ENCODE measurements at regions not wholly inside any gene's neighbourhood (a gene's known extent, or its start where the extent isn't known, plus 50 kb on each side); places are given as distances from the start of the nearest gene placed in this dataset.
"Not testable (repeated sequence)": the region's sequence is repeated elsewhere in the genome, so short reads cannot be mapped to it uniquely, and the experiment has no call there.

- no peak for DNase-seq
These were observed 697.1 kb downstream of the BCL11A start for GRCh38 chr2:59856391-59856790.

GRCh38 chr2:59853032-59853431 lies 700.4 kb downstream of the BCL11A start:
- no peak for DNase-seq

GRCh38 chr2:59851836-59852475 lies 701.5 kb downstream of the BCL11A start:
- no peak for DNase-seq

DNA sequence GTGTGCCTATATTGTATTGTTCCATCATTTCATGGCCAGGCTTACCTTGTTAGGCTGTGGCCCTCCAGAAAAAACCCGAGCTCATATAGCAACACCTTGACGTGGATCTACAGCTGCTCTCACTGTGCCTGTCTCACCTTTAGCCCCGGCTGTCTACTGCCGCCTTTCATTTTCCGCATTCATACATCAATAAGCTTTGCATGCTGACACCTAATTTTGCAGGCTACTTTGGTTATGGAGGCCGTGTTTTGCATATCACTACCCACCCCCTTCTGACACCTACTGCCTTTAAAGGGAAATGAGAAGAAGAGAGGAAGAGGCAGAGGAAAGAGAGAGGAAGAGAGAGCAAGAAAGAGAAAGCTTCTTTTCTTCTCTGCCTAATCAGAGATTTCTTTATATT lies 702.9 kb downstream of the BCL11A start:
- no peak for DNase-seq

DNA sequence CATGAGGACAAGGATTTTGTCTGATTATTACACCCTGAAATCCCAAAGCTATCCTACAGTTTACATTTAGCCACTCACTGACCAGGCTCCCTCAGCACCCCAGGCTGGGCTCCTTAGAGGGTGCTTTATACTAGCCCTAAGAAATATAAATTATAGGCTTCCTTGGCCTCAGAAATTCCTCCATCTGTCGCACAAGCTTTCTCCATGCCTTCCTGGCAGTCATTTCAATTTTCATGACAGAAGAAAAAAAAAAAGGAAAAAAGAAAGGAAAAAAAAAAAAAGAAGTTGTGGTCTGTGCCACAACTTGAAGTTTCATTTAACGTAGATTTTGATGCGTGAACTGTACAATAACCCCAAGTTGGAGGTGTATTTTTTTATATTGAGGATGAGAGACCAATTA lies 719.5 kb downstream of the BCL11A start:
- DNase-seq, result no peak

- DNase-seq, result no peak
These were observed 722.9 kb downstream of the BCL11A start for GRCh38 chr2:59830601-59831000.

DNA sequence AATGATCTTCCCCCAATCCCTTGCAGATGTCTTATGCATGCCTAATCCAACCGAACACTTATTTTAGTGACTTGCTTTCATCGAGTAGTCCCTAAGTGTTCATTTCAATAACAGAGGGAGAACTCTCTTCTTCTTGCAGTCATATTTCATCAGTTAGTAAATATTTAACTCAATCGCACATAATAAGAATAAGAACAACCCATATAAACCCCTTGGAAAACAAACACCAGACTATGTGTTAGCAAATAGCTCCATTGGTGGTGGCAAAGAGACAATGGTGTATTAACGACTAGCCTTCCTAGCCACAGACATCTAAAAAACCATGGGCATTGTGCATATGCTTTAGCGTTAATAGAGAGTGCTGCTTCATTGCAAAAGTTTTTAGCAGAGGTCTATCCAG lies 725.8 kb downstream of the BCL11A start:
- no peak for DNase-seq

GRCh38 chr2:59826177-59826576 lies 727.3 kb downstream of the BCL11A start:
- no peak for DNase-seq

GRCh38 chr2:59824314-59824713 lies 729.1 kb downstream of the BCL11A start:
- DNase-seq, result no peak

GRCh38 chr2:59816075-59816474 lies 737.4 kb downstream of the BCL11A start:
- DNase-seq, result no peak

GRCh38 chr2:59810283-59810682 lies 743.2 kb downstream of the BCL11A start:
- DNase-seq, result not testable (repeated sequence)

DNA sequence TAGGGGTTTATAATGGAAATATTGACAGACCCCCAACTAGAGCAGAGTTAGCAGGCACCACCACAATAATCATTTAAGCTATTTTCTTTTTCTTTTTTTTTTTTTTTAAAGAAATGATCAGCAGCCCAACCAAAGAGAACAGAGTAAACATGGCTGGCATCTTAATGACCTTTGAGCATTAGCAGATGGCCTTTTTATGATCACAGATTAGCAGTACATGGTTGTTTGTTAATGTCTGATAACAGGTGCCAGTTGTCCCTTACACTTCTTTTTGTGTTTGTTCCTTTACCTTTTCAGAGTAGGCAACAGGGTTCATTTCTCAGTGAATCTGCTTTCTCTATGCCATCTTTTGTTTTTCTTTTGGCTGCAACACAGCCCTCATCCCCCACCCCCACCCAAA lies 747.0 kb downstream of the BCL11A start:
- no peak for DNase-seq

DNA sequence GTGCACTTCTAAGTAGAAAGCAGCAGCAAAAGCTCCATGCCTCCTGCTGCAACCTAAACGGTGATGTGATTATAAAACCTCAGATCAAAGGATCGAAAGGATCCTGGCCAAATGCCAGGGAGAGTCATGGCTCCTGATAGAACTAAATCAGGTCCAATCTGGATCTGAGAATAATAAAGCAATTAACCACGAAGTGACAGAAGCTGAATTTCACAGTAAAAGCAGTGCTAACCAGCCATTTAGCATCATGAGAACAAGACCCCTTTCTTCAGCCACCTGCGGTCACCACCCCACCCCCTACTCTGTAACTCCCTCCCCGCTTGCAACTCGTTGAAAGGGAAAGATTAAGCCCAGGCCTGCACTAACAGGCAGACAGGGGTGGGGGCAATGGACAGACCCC lies 748.7 kb downstream of the BCL11A start:
- DNase-seq, result no peak

GRCh38 chr2:59803586-59803985 lies 749.9 kb downstream of the BCL11A start:
- DNase-seq, result no peak

DNA sequence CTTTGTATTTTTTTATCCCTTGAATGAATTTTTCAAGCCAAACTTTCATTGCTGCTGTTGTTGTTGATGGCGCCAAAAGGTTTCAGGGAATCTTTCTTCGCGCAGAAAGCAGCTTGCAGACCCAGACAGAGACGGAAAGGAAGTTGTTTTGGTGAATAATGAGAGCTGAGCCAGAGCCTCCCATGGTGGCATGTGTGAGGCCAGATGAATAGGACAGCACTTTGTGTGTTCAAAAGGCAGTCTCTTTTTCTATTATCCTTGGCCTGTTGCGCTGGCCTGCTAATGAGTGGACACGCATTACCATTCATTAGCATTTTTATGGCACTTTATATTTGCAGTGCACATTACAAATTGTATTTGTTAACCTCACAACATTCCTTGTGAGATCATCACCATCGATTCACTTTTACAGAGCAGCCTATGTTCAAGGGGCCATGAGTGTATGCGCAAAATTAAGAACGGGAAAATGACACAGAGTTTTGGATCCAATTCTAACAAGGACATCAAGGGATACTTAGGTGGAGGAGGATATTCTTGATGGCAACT lies 754.7 kb downstream of the BCL11A start:
- DNase-seq, result no peak

DNA sequence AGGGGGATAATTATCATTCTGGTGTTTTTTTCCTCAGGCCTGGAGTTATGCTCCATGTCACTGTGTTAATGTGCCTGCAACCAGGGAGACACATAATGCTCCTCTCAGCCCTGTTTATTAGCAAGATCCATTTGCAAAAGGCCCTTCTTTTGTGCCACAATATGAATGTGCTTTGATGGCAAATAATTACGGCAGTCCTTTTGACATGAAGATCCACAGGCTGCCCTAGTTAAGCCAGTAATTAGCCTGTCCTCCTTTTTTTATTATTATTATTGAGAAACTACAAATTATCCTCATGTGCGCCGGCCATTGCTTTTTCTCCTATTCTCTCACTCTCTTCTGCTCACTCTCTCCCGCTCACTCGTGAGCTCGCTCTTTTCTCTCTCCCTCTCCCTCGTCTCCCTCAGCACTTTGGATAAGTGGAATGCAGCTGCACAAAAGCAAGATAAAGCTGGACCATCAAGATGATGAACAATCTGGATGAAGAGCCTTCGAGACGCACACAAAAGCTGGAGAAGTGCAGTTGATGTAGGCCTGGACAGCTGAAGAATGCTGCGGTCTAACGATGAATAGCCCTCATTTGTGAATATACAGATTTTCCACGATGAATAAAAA lies 762.3 kb downstream of the BCL11A start:
- DNase-seq, result no peak

DNA sequence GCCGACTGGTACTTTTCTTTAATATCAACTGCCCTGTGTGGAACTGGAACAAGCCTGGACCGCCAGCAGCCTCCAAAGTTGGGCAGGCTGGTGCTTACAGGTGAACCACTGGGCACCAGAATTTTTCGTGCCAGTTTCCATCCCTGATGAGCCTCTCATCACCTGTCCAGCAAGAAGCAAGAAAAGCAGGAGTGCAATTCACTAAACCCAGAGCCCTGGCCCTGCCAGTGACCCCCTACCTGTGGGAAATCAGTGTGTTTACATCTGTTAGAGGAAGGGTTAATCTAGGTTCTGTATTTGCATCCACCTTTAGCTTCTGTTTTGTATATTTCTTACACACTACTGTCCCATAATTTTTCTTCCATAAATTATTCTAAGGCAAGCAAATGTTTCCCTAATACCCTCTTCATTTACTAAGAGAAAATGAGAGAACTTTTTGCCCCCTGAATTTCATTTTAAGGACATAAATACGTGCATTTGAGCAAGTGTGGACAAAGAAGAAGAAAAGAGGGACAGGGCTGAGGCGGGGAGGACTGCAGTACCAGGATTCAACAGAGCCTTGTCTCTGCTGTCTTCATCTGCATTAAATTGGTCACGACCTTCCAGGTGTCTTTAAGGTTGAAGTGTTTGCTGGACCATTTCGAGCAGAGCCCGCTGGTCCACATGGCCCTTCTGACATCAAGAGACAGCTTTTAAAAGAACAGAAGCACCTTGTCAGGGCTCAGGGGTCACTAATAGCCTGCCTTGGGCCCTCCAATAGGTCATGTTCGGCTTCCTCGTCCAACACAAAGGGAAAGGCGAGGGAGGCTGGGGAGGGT lies 763.1 kb downstream of the BCL11A start:
- DNase-seq, result no peak

DNA sequence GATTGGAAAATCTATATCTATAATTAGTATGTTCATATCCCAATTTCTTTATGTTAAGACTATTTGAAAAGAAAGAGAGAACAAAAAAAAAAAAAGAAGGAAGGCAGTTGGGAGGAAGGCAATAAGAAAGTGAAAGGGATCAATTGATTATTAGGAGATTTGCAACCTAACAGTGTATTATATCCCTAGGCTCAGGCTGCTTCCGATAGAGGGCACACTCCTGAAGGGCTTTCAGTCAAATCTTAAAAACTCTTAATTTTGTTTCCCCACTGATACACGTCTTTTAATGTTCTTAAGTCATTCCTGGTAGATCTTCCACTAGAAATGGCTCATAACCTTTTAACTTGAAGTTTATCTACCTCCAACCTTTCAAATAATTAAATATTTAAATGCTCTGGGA lies 763.9 kb downstream of the BCL11A start:
- no peak for DNase-seq

- no peak for DNase-seq
These were observed 766.4 kb downstream of the BCL11A start for GRCh38 chr2:59787095-59787494.

- no peak for DNase-seq
These were observed 766.8 kb downstream of the BCL11A start for GRCh38 chr2:59786684-59787083.

DNA sequence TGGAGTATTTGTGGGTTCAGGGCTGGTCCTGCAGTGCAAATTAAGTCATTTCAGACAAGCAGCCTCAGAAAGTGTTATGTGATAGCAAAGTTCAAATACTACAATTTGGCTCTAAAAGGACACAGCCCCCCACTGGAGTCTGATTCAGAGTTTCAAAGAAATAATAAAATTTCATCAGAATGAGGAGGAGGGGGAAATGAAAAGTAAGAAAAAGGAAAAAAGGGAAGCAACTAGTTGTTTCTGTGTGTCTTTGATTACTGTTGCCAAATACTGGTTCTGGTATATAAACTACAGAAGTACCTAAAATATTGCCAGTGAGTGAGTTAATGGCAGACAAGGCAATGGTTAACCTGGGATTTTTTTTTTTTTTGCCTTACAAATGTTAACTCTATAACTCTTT lies 773.9 kb downstream of the BCL11A start:
- DNase-seq, result no peak

DNA sequence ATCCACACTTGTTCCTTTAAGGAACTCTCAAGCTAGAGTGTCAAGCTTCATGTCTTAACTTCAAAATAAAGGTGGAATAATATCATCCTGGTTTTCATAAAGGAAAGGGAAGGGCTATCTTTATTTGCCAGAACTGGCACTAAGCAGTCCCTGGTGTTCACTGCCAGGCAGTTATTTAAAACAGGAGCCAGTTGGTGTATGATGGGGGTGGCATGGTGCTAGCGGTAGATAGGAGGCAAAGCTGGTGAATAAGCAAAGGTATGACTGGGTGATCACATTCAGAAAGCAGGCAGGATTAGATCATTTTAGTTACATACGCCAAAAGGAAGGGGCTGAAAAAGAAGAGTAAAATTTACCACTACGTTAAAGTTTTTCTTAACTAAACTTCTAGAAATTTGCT lies 776.3 kb downstream of the BCL11A start:
- DNase-seq, result no peak

DNA sequence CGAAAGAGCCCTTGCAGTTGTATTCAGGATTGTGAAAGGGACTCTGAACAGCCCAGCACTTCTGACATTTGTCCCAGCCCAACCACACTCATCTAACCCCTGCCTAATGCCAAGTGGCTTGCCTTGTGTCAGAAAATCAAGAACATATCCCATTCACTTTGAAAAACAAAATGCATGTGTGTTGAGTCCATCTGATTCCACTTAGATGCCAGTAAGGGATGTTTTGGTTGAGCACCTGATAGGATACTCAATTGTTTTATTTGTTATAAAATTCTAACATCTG lies 776.8 kb downstream of the BCL11A start:
- no peak for DNase-seq

DNA sequence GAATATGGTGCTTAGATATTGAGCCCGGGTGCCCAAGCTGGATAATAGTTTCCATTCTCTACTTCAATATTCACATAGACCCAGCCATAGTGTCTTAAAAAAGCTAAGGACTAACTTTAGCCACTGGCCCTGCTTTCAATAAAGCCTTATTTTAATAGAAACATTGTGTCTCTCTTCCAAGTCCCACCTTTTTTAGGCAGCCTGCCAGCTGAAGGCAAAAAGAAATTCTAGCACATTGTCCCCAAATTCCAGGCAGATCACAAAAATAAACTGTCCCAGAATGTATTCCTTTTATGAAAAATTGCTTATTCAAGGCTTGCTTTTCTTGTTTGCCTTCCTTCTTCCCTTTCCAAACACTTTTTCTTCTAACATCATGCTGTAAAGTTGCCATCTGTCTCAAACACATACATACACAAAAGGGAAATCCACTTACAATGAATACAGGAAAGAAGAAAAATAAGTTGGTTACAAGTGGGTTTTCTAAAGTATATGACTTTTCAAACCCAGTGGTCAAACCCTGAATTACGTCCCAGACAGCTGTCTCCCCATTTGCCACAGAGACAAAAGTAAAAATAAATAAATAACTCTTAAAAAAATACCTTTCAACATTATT lies 778.5 kb downstream of the BCL11A start:
- no peak for DNase-seq

Data from stimulated activated CD4-positive, alpha-beta T cell treated with anti-CD3 and anti-CD28 coated beads, Interleukin-4, amount 100 ng/mL, for 1 hour (primary cell).